HFF-Myc (cell line): ENCODE measurements at regions not wholly inside any gene's neighbourhood (a gene's known extent, or its start where the extent isn't known, plus 50 kb on each side); places are given as distances from the start of the nearest gene placed in this dataset.

ENCODE experiments used
- DNase-seq: peaks from one replicate; pipeline ENCODE4 v3.0.0-alpha.2; 2011; ENCODE audit warnings: low read depth; ENCODE audit errors: extremely low read depth
- H3K4me3 ChIP-seq: replicated peaks from 2 replicates; pipeline ENCODE4 v1.5.1; 2011; ENCODE audit warnings: low read depth, mild to moderate bottlenecking, control low read depth, low read length
- CTCF ChIP-seq: IDR thresholded peaks from 2 replicates; pipeline ENCODE4 v1.5.1; 2012; ENCODE audit warnings: mild to moderate bottlenecking, low read depth, low read length, control low read depth; ENCODE audit errors: missing control alignments

- no peak for DNase-seq
- H3K4me3 ChIP-seq, result no peak overlapping the region
- no peak for TF ChIP-seq CTCF
These were observed 287.7 kb downstream of the CLIC5 start for GRCh38 chr6:45727819-45728449.

DNA sequence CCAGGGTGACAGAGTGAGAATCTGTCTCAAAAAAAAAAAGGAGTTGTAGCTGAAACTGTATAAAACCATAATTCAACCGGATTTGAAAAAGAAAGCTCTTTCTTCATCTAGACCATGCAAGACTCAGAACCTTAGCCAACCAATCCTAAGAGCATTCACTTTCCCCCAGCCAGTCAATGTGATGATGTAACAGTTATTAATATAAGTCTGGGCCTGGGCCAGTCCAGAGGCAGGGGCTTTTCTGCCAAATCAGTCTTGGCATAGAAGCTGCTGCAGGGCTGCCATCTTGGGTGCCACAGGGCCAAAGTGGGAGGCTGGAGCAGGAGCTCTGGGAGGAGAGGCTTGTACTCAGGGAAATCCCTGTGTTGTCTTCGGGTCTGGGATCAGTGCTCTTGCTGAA lies 288.4 kb downstream of the CLIC5 start:
- no peak for TF ChIP-seq CTCF
- DNase-seq, result no peak
- H3K4me3 ChIP-seq, result no peak overlapping the region

DNA sequence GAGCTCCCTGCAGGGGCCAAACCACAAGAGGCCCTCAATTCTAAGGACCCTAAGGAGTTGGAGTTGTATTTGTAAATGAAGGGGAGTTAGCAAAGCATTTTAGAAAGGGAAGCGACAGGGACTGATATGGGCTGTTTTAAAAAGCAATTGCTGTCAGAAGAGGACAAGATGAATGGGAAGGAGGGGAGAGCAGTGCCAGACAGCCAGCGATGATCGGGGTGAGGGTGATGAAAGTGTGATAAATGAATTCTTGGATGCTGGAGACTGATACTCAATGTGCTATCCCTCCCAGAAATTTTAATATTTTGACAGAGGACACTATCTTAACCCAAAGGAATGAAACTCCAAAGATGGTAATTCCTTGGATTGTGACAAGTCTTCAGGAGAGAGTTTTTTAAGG lies 289.2 kb downstream of the CLIC5 start:
- DNase-seq, result no peak
- TF ChIP-seq CTCF, result no peak
- no peak overlapping the region for H3K4me3 ChIP-seq

GRCh38 chr6:45724511-45724910 lies 291.1 kb downstream of the CLIC5 start:
- no peak overlapping the region for H3K4me3 ChIP-seq
- peak; percentile 53 for DNase-seq
- TF ChIP-seq CTCF, result no peak

- DNase-seq, result no peak
- no peak for TF ChIP-seq CTCF
- no peak overlapping the region for H3K4me3 ChIP-seq
These were observed 291.6 kb downstream of the CLIC5 start for GRCh38 chr6:45724027-45724426.

DNA sequence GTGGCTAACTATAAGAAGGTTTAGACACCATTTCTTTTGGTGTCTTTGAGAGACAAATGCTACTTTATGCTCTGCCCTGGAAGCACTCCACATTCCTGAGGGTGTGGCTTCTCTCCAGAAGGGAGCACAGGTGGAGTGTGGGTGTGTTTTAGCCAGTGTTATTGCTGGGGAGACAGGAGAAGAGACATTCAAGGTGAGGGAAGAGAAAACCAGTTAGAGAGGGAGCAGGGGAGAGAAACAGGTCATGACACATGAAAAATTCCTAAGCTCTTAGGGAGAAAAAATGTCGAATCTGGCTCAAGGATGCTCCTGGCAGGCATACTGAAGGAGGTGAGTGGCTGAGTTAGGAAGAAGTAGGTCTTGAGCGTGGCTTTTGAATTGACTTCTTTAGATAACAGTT lies 292.8 kb downstream of the CLIC5 start:
- H3K4me3 ChIP-seq, result no peak overlapping the region
- no peak for DNase-seq
- no peak for TF ChIP-seq CTCF

- DNase-seq, result no peak
- TF ChIP-seq CTCF, result no peak
- H3K4me3 ChIP-seq, result no peak overlapping the region
These were observed 294.0 kb downstream of the CLIC5 start for GRCh38 chr6:45721665-45722064.
